ENCODE measurements at regions not wholly inside any gene's neighbourhood (a gene's known extent, or its start where the extent isn't known, plus 50 kb on each side); places are given as distances from the start of the nearest gene placed in this dataset.
A peak's percentile ranks its signal among the peaks of the same experiment; 100 is the strongest.

- intact Hi-C loops (cut with DNase I) = no loop called here
- TF ChIP-seq CTCF (IDR thresholded peaks at IDR 0.05) = no peak
- ATAC-seq = no peak
Measured at GRCh38 chr2:236802862-236803261, 233.2 kb downstream of the ACKR3 start.

GRCh38 chr2:236803621-236804020 is 234.0 kb downstream of the ACKR3 start:
- ATAC-seq = no peak

More at GRCh38 chr2:236802862-236803261, 233.2 kb downstream of the ACKR3 start:
- Histone ChIP-seq H3K4me1 (no peaks in the 10 kb centered on the region), H3K4me3 (no peak overlapping the region), H3K27me3 (peaks cover 0 to 17% of the 10 kb centered on the region in 2 donors), H3K9me3 (peaks cover 0 to 12% of the 10 kb centered on the region in 2 donors), H3K27ac (no peak overlapping the region), H3K36me3 (no peaks in the 10 kb centered on the region)
- DNase-seq = no peak

GRCh38 chr2:236805800-236806531 is 236.3 kb downstream of the ACKR3 start:
- Histone ChIP-seq H3K9me3 (peaks cover 0 to 37% of the 10 kb centered on the region in 2 donors), H3K27ac (no peak overlapping the region), H3K4me1 (no peaks in the 10 kb centered on the region), H3K36me3 (no peaks in the 10 kb centered on the region), H3K27me3 (peaks cover 0 to 17% of the 10 kb centered on the region in 2 donors), H3K4me3 (no peak overlapping the region)
- no peak for ATAC-seq
- intact Hi-C loops (cut with DNase I) = no loop called here
- DNase-seq = no peak
- TF ChIP-seq CTCF (IDR thresholded peaks at IDR 0.05) = no peak

More at GRCh38 chr2:236803621-236804020, 234.0 kb downstream of the ACKR3 start:
- intact Hi-C loops (cut with DNase I) = no loop called here
- peak in 1 of 4 donors; percentile 72 for DNase-seq
- no peak overlapping the region for H3K27ac ChIP-seq
- H3K27me3 ChIP-seq = peaks cover 0 to 17% of the 10 kb centered on the region in 2 donors
- no peak overlapping the region for H3K4me3 ChIP-seq
- no peaks in the 10 kb centered on the region for H3K36me3 ChIP-seq
- no peaks in the 10 kb centered on the region for H3K4me1 ChIP-seq
- peaks cover 0 to 20% of the 10 kb centered on the region in 2 donors for H3K9me3 ChIP-seq
- TF ChIP-seq CTCF (IDR thresholded peaks at IDR 0.05) = no peak

- intact Hi-C loops (cut with DNase I) = no loop called here
- ATAC-seq = no peak
- Histone ChIP-seq H3K27ac (no peak overlapping the region), H3K4me1 (no peaks in the 10 kb centered on the region), H3K9me3 (peaks cover 0 to 37% of the 10 kb centered on the region in 2 donors), H3K36me3 (no peaks in the 10 kb centered on the region), H3K4me3 (no peak overlapping the region), H3K27me3 (peaks cover 0 to 9% of the 10 kb centered on the region in 2 donors)
- no peak for DNase-seq
- no peak for TF ChIP-seq CTCF (IDR thresholded peaks at IDR 0.05)
Measured at GRCh38 chr2:236809716-236810115, 240.1 kb downstream of the ACKR3 start.

GRCh38 chr2:236811062-236811656 is 241.5 kb downstream of the ACKR3 start:
- intact Hi-C loops (cut with DNase I) = no loop called here
- H3K27me3 ChIP-seq = peaks cover 0 to 2% of the 10 kb centered on the region in 2 donors
- DNase-seq = no peak
- no peaks in the 10 kb centered on the region for H3K4me1 ChIP-seq
- no peak for TF ChIP-seq CTCF (IDR thresholded peaks at IDR 0.05)
- no peak overlapping the region for H3K4me3 ChIP-seq
- H3K36me3 ChIP-seq = no peaks in the 10 kb centered on the region
- H3K27ac ChIP-seq = no peak overlapping the region
- H3K9me3 ChIP-seq = peaks cover 0 to 37% of the 10 kb centered on the region in 2 donors
- ATAC-seq = no peak

All from left lung (tissue), 4 donors.